CD4-positive, alpha-beta T cell treated with Interleukin-15 for 1 hour (primary cell): ENCODE measurements at regions not wholly inside any gene's neighbourhood (a gene's known extent, or its start where the extent isn't known, plus 50 kb on each side); places are given as distances from the start of the nearest gene placed in this dataset.
"Not testable (repeated sequence)": the region's sequence is repeated elsewhere in the genome, so short reads cannot be mapped to it uniquely, and the experiment has no call there.

Experiments used
- DNase-seq: peaks from one replicate; pipeline ENCODE4 v3.0.0-alpha.2; 2020

- DNase-seq = not testable (repeated sequence)
Measured at GRCh38 chr15:95637234-95637633, 693.3 kb upstream of the NR2F2 start.

- no peak for DNase-seq
Measured at GRCh38 chr15:95639208-95639607, 691.3 kb upstream of the NR2F2 start.

GRCh38 chr15:95644100-95644875 is 686.2 kb upstream of the NR2F2 start:
- no peak for DNase-seq

GRCh38 chr15:95645791-95646338 is 684.6 kb upstream of the NR2F2 start:
- no peak for DNase-seq

GRCh38 chr15:95646484-95647273 is 683.8 kb upstream of the NR2F2 start:
- DNase-seq = no peak

- no peak for DNase-seq
Measured at GRCh38 chr15:95647531-95648277, 682.8 kb upstream of the NR2F2 start.

GRCh38 chr15:95653361-95653805 is 677.1 kb upstream of the NR2F2 start:
- no peak for DNase-seq

GRCh38 chr15:95655089-95655607 is 675.4 kb upstream of the NR2F2 start:
- no peak for DNase-seq

GRCh38 chr15:95656595-95656994 is 673.9 kb upstream of the NR2F2 start:
- no peak for DNase-seq

- no peak for DNase-seq
Measured at GRCh38 chr15:95658799-95659198, 671.7 kb upstream of the NR2F2 start.

- DNase-seq = no peak
Measured at GRCh38 chr15:95659656-95660055, 670.8 kb upstream of the NR2F2 start.

- no peak for DNase-seq
Measured at GRCh38 chr15:95662638-95663037, 667.9 kb upstream of the NR2F2 start.

GRCh38 chr15:95663156-95664100 is 667.1 kb upstream of the NR2F2 start:
- no peak for DNase-seq

- no peak for DNase-seq
Measured at GRCh38 chr15:95664450-95664849, 666.0 kb upstream of the NR2F2 start.

GRCh38 chr15:95669146-95669922 is 661.2 kb upstream of the NR2F2 start:
- no peak for DNase-seq

GRCh38 chr15:95674031-95674430 is 656.5 kb upstream of the NR2F2 start:
- no peak for DNase-seq

- no peak for DNase-seq
Measured at GRCh38 chr15:95676500-95676899, 654.0 kb upstream of the NR2F2 start.

- DNase-seq = no peak
Measured at GRCh38 chr15:95679847-95680582, 650.5 kb upstream of the NR2F2 start.

- DNase-seq = no peak
Measured at GRCh38 chr15:95680728-95681127, 649.8 kb upstream of the NR2F2 start.
